GM21526 (cell line): ENCODE measurements at regions not wholly inside any gene's neighbourhood (a gene's known extent, or its start where the extent isn't known, plus 50 kb on each side); places are given as distances from the start of the nearest gene placed in this dataset.
A peak's percentile ranks its signal among the peaks of the same experiment; 100 is the strongest.

Source experiments
- ATAC-seq: cut with Tn5 transposase; IDR thresholded peaks from one replicate; pipeline ENCODE4 v1.9.1; 2021; ENCODE audit warnings: moderate library complexity; ENCODE audit not compliant: unreplicated experiment, low FRiP score

- ATAC-seq, result no peak
Observed at GRCh38 chr2:176388861-176389260, 119.6 kb downstream of the MTX2 start.

- ATAC-seq, result no peak
Observed at GRCh38 chr2:176390276-176391147, 121.3 kb downstream of the MTX2 start.

DNA sequence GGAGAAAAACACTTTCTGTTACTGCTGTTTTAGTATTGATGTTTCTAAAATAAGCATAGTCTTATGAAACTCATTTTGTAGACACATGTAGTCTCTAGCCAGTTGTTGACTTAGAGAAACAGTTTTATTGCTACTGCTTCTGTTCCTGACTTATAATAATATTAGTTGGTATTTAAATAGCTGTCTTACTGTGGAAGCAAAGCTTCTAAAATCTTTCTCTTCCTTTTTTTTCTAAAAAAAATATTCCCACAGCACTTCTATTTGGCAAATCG is 121.8 kb downstream of the MTX2 start:
- no peak for ATAC-seq

- ATAC-seq, result no peak
Observed at GRCh38 chr2:176392249-176392648, 123.0 kb downstream of the MTX2 start.

DNA sequence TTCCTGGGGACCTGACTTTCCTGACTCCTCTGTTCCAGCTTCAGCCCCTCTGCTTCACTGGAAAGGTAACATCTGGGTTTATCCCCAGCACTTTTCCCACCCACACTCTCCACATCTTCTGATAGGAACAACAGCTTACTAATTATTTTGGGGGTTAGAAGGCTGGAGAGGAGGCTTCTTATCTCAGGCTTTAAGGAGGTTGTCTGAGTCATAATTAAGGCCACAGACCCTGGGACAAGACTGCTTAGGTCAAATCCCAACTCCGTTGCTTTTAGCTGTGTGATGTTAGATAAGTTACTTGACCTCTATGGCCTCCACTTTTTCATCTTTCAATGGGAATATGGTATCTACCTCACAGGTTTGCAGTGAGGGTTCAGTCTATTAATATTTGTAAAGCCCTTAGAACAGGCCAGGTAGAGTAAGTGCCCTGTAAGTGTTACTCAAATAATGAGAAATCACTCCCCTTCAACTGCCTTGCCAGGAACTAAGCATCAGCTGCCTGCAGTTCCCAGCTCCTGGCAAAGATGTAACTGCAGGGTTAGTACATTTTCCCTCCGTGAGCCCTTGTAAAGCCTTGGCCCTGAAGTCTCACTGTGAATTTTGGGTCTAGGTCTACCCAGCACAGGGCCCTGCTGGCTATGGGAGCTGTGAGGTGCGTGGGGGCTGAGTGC is 123.6 kb downstream of the MTX2 start:
- no peak for ATAC-seq

DNA sequence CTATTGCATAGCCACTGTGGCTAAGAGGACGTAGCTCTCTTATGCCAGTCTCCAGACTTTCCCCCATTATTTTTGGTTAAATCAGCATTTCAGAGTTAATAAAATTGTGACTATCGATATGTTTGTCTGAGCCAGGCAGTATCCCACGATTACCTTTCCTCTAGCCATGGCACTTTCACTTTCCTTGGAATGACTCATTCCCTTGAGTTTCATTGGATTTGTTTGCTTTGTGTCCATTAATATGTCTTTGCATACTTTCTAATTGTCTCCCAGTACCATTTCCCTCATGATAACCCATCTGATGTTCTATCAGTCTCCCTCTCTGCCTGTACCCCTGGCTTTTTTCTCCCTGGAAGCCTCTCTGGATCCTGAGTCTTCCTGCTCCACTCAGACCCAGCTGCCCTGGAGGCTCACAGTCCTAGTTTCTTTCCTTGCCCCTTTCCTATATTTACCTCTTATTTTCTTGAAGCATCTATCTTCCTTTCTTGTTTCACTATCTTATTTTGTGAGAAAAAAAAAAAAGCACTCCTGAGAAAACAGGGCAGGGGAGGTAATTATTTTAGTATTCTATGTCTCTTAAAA is 126.1 kb downstream of the MTX2 start:
- ATAC-seq, result no peak

DNA sequence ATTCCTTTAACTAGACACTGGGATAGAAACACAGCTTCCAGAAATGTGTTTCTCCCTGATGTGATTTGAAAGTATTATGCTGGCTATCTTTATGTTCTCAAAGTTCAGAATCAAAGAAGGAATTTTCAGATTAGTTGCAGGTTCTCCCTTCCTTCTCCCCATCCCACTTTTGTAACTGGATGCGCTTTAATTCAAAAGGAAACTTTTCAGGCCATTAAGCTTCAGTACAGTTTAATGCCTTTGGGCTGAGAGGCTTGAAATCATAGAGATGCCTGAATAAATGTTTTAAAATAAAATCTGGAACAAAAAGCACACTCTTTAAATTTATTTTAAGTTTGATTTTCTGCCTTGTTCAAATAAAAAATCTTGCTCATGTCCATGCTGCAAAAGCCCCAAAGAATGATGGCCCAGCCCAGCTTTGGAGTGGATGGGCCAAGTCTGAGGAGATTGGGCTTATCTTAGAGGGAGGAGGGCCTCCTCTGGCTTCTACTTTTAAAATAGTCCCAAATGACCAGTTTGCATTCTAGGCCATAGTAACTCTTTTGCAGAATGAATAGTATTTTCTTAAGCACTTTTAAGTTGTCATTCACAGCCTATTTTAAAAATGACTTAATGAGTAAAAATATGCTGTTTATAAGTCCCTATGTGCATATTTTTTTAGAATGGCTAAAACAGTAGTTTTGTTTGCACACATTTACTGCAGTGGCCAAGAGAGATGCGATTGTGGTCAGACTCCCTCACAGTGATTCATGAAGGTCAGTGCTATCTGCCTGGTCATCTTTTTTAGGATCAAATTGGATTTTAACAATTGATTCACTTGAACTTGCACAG is 129.2 kb downstream of the MTX2 start:
- no peak for ATAC-seq

DNA sequence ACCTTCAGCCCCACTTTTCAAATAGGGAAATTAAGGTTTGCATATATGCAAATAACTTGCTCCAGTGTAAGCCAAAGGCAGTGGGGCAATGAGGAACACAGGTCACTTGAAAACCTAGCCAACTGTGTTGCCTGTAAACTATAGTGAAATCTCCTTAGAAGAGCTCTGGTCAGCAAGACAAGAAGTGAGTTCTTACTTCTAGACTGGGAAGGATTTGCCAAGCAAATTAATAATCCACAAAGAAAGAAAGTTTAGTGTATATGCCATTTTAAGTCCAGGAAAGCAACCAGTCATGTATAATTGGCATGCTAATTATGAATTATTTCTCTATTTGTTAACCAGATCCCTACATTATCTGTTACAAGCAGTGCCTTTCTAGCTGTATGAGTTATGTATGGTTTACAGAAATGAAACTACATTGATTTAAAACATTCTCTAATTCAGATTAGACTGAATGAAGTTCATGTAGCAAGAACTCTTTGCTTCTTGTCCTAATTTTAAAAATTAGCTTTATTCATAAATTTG is 129.9 kb downstream of the MTX2 start:
- no peak for ATAC-seq

GRCh38 chr2:176405477-176405876 is 136.2 kb downstream of the MTX2 start:
- ATAC-seq, result peak; percentile 62

- ATAC-seq, result no peak
Observed at GRCh38 chr2:176407706-176408105, 138.5 kb downstream of the MTX2 start.

DNA sequence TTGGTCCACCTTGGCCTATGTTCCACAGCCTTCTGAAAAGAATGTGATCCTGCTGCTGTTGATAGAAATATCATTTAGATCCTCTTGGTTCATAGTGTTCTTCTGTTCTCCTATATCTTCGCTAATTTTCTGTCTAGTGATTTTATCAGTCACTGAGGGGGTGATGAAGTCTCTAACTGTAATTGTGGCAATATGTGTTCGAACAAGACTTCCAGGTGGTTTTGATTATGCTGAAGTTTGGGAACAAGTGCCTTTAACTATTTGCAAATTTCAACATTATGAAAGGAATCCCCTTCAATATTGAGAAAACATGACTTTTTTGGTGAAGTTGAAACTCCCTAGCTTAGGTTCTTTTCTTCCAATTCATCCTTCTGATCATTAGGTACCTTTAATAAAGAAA is 140.4 kb downstream of the MTX2 start:
- no peak for ATAC-seq

- no peak for ATAC-seq
Observed at GRCh38 chr2:176412136-176412535, 142.9 kb downstream of the MTX2 start.

GRCh38 chr2:176413786-176414185 is 144.5 kb downstream of the MTX2 start:
- ATAC-seq, result no peak

- no peak for ATAC-seq
Observed at GRCh38 chr2:176414641-176415040, 145.4 kb downstream of the MTX2 start.

GRCh38 chr2:176415174-176415895 is 146.1 kb downstream of the MTX2 start:
- ATAC-seq, result no peak

GRCh38 chr2:176415937-176416499 is 146.8 kb downstream of the MTX2 start:
- no peak for ATAC-seq

- no peak for ATAC-seq
Observed at GRCh38 chr2:176418768-176419167, 149.5 kb downstream of the MTX2 start.

- ATAC-seq, result no peak
Observed at GRCh38 chr2:176419591-176420071, 150.4 kb downstream of the MTX2 start.

GRCh38 chr2:176421297-176422050 is 152.2 kb downstream of the MTX2 start:
- no peak for ATAC-seq
